Fibroblast of lung (primary cell): ENCODE measurements at regions not wholly inside any gene's neighbourhood (a gene's known extent, or its start where the extent isn't known, plus 50 kb on each side); places are given as distances from the start of the nearest gene placed in this dataset.

Experiments
- DNase-seq, 2 donors: peaks; one replicate each; pipeline versions ENCODE4 v3.0.0 to v3.0.0-alpha.2; 2010; ENCODE audit warnings: low read depth in 2 of 2
- H2AFZ ChIP-seq: 2 replicates; pipeline ENCODE4 v1.5.1; 2012; ENCODE audit warnings: low read length, control low read depth, inconsistent platforms
- H3K27ac ChIP-seq: 2 replicates; pipeline ENCODE4 v1.5.1; 2011; ENCODE audit warnings: low read length, control low read depth; ENCODE audit not compliant: insufficient read depth
- H3K27me3 ChIP-seq: 2 replicates; pipeline ENCODE4 v1.5.1; 2011; ENCODE audit warnings: mild to moderate bottlenecking, low read length; ENCODE audit not compliant: control insufficient read depth, insufficient read depth
- H3K36me3 ChIP-seq: 2 replicates; pipeline ENCODE4 v1.5.1; 2011; ENCODE audit warnings: low read length; ENCODE audit not compliant: control insufficient read depth, insufficient read depth
- H3K4me1 ChIP-seq: 2 replicates; pipeline ENCODE4 v1.5.1; 2011; ENCODE audit warnings: low read length; ENCODE audit not compliant: control insufficient read depth, insufficient read depth; ENCODE audit errors: extremely low read depth
- H3K4me2 ChIP-seq: 2 replicates; pipeline ENCODE4 v1.5.1; 2011; ENCODE audit warnings: low read length, control low read depth; ENCODE audit not compliant: insufficient read depth; ENCODE audit errors: extremely low read depth
- H3K4me3 ChIP-seq, 4 experiments: fragments of 200-600 bp in 1 of 4; sonication (generic) in 1 of 4; replicated peaks in 1 of 4; 2 replicates each; pipeline ENCODE4 v1.5.1; 2011 to 2016; ENCODE audit warnings: low read length in 4 of 4, low read depth in 3 of 4, mild to moderate bottlenecking in 3 of 4, control low read depth in 2 of 4, inconsistent platforms in 1 of 4, mixed read lengths in 1 of 4; ENCODE audit not compliant: insufficient read depth in 1 of 4; ENCODE audit errors: control extremely low read depth in 1 of 4
- H3K79me2 ChIP-seq: 2 replicates; pipeline ENCODE4 v1.5.1; 2012; ENCODE audit warnings: mild to moderate bottlenecking, low read length, inconsistent platforms; ENCODE audit not compliant: control insufficient read depth, insufficient read depth
- H3K9ac ChIP-seq: 2 replicates; pipeline ENCODE4 v1.5.1; 2011; ENCODE audit warnings: mild to moderate bottlenecking, low read length, control low read depth; ENCODE audit not compliant: insufficient read depth
- H3K9me3 ChIP-seq: 2 replicates; pipeline ENCODE4 v1.5.1; 2012; ENCODE audit warnings: low read depth, low read length; ENCODE audit not compliant: control insufficient read depth, insufficient read depth
- H4K20me1 ChIP-seq: 2 replicates; pipeline ENCODE4 v1.5.1; 2011; ENCODE audit warnings: low read length; ENCODE audit not compliant: control insufficient read depth, insufficient read depth; ENCODE audit errors: extremely low read depth
- EZH2 ChIP-seq: IDR thresholded peaks from 2 replicates; pipeline ENCODE4 v1.5.1; 2012; ENCODE audit warnings: low read length, control low read depth, mild to moderate bottlenecking; ENCODE audit errors: missing control alignments
- TF ChIP-seq, protein P1 (sequence below), 2 donors: IDR thresholded peaks in 1 of 2; conservative IDR thresholded peaks in 1 of 2; 1 replicate in 1 of 2; 2 replicates in 1 of 2; pipeline ENCODE4 v1.5.1; 2011 to 2012; ENCODE audit warnings: low read length in 2 of 2, control low read depth in 1 of 2, inconsistent platforms in 1 of 2, low read depth in 1 of 2, mild to moderate bottlenecking in 1 of 2

DNA sequence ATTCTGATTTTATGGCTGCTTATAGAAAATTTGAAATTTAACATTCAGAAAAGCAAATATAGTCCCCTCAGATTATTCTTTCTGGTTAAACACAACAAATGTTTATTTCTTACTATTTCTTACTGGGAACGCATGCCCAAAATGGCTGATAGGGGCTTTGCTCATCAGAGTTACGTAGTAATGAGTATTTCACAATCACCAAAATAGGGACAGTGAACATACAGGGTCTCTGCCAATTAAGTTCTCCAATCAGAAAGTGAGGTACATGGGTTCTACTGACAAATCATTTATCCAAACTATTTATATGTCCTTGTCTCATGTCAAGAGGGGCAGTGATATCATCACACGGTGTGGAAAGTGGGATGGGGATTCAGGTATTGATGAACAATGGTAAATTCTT is 154.5 kb downstream of the BCHE start:
- Histone ChIP-seq H3K4me3 (no peak overlapping the region), H3K36me3 (no peaks in the 10 kb centered on the region), H3K27me3 (no peaks in the 10 kb centered on the region), H2AFZ (no peak overlapping the region), H3K27ac (no peak overlapping the region), H3K9ac (no peak overlapping the region), H3K4me1 (no peaks in the 10 kb centered on the region), H3K79me2 (no peaks in the 10 kb centered on the region), H3K9me3 (no peaks in the 10 kb centered on the region), H4K20me1 (no peaks in the 10 kb centered on the region), H3K4me2 (no peak overlapping the region)
- no peak for DNase-seq
- TF ChIP-seq, protein P1, sequence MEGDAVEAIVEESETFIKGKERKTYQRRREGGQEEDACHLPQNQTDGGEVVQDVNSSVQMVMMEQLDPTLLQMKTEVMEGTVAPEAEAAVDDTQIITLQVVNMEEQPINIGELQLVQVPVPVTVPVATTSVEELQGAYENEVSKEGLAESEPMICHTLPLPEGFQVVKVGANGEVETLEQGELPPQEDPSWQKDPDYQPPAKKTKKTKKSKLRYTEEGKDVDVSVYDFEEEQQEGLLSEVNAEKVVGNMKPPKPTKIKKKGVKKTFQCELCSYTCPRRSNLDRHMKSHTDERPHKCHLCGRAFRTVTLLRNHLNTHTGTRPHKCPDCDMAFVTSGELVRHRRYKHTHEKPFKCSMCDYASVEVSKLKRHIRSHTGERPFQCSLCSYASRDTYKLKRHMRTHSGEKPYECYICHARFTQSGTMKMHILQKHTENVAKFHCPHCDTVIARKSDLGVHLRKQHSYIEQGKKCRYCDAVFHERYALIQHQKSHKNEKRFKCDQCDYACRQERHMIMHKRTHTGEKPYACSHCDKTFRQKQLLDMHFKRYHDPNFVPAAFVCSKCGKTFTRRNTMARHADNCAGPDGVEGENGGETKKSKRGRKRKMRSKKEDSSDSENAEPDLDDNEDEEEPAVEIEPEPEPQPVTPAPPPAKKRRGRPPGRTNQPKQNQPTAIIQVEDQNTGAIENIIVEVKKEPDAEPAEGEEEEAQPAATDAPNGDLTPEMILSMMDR (conservative IDR thresholded peaks at IDR 0.05 in 1 of 2, IDR thresholded peaks at IDR 0.05 in 1 of 2; ENCODE audit: low read depth in 1 of 2, low read length in 2 of 2), result no peak

DNA sequence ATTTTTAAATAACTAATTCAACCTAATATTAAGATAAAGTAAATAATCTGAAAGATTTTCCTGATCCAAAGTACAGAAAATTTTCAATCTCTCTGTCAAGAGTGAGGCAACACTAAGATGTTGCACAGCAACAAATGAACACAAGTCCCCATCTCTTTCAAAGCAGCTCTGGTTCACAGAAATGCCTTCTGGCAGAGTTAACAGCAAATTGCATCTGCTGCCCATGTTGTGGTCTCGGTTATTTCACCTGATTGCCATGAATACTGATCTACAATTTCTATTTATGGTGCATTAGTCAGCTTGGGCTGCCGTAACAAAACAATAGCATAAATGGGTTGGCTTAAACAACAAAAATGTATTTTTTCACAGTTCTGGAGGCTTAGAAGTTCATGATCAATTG is 167.3 kb downstream of the BCHE start:
- no peaks in the 10 kb centered on the region for H4K20me1 ChIP-seq
- no peak overlapping the region for H3K4me3 ChIP-seq
- no peak for TF ChIP-seq EZH2
- TF ChIP-seq, protein P1 (conservative IDR thresholded peaks at IDR 0.05 in 1 of 2, IDR thresholded peaks at IDR 0.05 in 1 of 2; ENCODE audit: low read depth in 1 of 2, low read length in 2 of 2), result no peak
- DNase-seq, result peak; percentile 45 to 70
- no peaks in the 10 kb centered on the region for H3K79me2 ChIP-seq
- no peaks in the 10 kb centered on the region for H3K4me1 ChIP-seq
- H3K27ac ChIP-seq, result peak overlapping the region; percentile 20
- H3K4me2 ChIP-seq, result no peak overlapping the region
- H3K27me3 ChIP-seq, result no peaks in the 10 kb centered on the region
- no peaks in the 10 kb centered on the region for H3K9me3 ChIP-seq
- no peak overlapping the region for H3K9ac ChIP-seq
- H2AFZ ChIP-seq, result no peak overlapping the region
- H3K36me3 ChIP-seq, result no peaks in the 10 kb centered on the region

DNA sequence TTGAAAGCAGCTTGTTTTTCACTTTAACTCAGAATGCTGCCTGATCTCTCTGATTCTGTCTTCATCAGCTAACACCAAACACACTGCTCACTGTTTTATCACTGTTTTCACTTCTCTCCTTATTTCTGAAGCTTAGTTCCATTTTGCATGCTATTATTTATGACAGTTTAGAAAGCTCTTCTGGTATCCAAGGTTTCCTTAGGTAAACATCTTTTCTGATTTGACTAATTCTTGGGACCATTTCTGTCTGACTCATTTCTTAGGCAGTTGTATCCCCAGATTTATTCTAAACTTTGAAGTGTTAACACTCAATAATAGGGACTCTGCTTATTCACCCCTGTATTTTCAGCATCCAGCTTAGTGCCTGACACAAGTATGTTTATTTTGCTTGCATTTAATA is 167.7 kb downstream of the BCHE start:
- H3K4me2 ChIP-seq, result no peak overlapping the region
- H2AFZ ChIP-seq, result no peak overlapping the region
- DNase-seq, result peak; percentile 36 to 78
- H3K27ac ChIP-seq, result no peak overlapping the region
- no peaks in the 10 kb centered on the region for H3K79me2 ChIP-seq
- H3K4me3 ChIP-seq, result no peak overlapping the region
- H3K9me3 ChIP-seq, result no peaks in the 10 kb centered on the region
- no peak overlapping the region for H3K9ac ChIP-seq
- no peaks in the 10 kb centered on the region for H3K4me1 ChIP-seq
- no peaks in the 10 kb centered on the region for H3K27me3 ChIP-seq
- no peaks in the 10 kb centered on the region for H3K36me3 ChIP-seq
- TF ChIP-seq, protein P1 (conservative IDR thresholded peaks at IDR 0.05 in 1 of 2, IDR thresholded peaks at IDR 0.05 in 1 of 2; ENCODE audit: low read depth in 1 of 2, low read length in 2 of 2), result no peak
- no peak for TF ChIP-seq EZH2
- no peaks in the 10 kb centered on the region for H4K20me1 ChIP-seq
